SK-N-SH (cell line): ENCODE measurements at regions not wholly inside any gene's neighbourhood (a gene's known extent, or its start where the extent isn't known, plus 50 kb on each side); places are given as distances from the start of the nearest gene placed in this dataset.

Source experiments
- GABPA ChIP-seq: IDR thresholded peaks from 2 replicates; pipeline ENCODE4 v1.4.0; 2012; ENCODE audit warnings: low read depth, mild to moderate bottlenecking
- MEF2A ChIP-seq: IDR thresholded peaks from 2 replicates; pipeline ENCODE4 v1.4.0; 2012; ENCODE audit warnings: low read depth, borderline replicate concordance
- POLR2AphosphoS5 ChIP-seq: IDR thresholded peaks from 2 replicates; pipeline ENCODE4 v1.6.1; 2012; ENCODE audit warnings: low read depth, low read length
- RCOR1 ChIP-seq: fragments of 150-350 bp; IDR thresholded peaks from 2 replicates; pipeline ENCODE4 v1.6.1; 2017; ENCODE audit warnings: antibody characterized with exemption, low read length
- TCF12 ChIP-seq: IDR thresholded peaks from 2 replicates; pipeline ENCODE4 v1.4.0; 2012
- TF ChIP-seq, protein P1 (sequence below): fragments of 200-600 bp; sonication (generic); IDR thresholded peaks from 2 replicates; pipeline ENCODE4 v1.6.1; 2017; ENCODE audit warnings: antibody characterized with exemption, mild to moderate bottlenecking, moderate library complexity

DNA sequence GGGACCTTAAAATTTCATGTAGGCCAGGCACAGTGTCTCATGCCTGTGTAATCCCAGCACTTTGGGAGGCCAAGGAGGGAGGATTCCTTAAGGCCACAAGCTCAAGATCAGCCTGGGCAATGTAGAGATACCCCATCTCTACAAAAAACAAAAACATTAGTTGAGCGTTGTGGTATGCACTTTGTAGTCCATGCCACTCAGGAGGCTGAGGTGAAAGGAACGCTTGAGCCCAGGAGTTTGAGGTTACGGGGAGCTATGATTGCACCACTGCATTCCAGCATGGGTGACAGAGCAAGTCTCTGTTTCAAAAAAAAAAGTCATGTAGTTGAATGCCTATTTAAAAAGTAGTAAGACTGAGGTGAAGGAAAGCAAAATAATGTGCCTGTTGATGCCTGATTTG lies 83.5 kb downstream of the TTC6 start:
- TF ChIP-seq RCOR1 (no peak), TCF12 (no peak), MEF2A (no peak), GABPA (no peak), POLR2AphosphoS5 (no peak)
- TF ChIP-seq, protein P1, sequence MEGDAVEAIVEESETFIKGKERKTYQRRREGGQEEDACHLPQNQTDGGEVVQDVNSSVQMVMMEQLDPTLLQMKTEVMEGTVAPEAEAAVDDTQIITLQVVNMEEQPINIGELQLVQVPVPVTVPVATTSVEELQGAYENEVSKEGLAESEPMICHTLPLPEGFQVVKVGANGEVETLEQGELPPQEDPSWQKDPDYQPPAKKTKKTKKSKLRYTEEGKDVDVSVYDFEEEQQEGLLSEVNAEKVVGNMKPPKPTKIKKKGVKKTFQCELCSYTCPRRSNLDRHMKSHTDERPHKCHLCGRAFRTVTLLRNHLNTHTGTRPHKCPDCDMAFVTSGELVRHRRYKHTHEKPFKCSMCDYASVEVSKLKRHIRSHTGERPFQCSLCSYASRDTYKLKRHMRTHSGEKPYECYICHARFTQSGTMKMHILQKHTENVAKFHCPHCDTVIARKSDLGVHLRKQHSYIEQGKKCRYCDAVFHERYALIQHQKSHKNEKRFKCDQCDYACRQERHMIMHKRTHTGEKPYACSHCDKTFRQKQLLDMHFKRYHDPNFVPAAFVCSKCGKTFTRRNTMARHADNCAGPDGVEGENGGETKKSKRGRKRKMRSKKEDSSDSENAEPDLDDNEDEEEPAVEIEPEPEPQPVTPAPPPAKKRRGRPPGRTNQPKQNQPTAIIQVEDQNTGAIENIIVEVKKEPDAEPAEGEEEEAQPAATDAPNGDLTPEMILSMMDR, result no peak
